ENCODE measurements at regions not wholly inside any gene's neighbourhood (a gene's known extent, or its start where the extent isn't known, plus 50 kb on each side); places are given as distances from the start of the nearest gene placed in this dataset.

- Histone ChIP-seq H3K36me3 (replicated peaks in 1 of 2) (no peaks in the 10 kb centered on the region), H3K4me3 (no peak overlapping the region), H3K9me3 (replicated peaks in 1 of 3) (no peaks in the 10 kb centered on the region), H3K27me3 (no peaks in the 10 kb centered on the region), H3K27ac (no peak overlapping the region), H3K4me1 (replicated peaks in 1 of 2) (peaks cover 8 to 14% of the 10 kb centered on the region in 2 donors)
- intact Hi-C loops (cut with DNase I): no loop called here
- no peak for DNase-seq
- 30 to 45% (median 31%) methylated on average over 4 of the region's 4 CpGs for WGBS, 4 donors
- no peak for TF ChIP-seq POLR2A (IDR thresholded peaks at IDR 0.05)
- TF ChIP-seq, protein P1, sequence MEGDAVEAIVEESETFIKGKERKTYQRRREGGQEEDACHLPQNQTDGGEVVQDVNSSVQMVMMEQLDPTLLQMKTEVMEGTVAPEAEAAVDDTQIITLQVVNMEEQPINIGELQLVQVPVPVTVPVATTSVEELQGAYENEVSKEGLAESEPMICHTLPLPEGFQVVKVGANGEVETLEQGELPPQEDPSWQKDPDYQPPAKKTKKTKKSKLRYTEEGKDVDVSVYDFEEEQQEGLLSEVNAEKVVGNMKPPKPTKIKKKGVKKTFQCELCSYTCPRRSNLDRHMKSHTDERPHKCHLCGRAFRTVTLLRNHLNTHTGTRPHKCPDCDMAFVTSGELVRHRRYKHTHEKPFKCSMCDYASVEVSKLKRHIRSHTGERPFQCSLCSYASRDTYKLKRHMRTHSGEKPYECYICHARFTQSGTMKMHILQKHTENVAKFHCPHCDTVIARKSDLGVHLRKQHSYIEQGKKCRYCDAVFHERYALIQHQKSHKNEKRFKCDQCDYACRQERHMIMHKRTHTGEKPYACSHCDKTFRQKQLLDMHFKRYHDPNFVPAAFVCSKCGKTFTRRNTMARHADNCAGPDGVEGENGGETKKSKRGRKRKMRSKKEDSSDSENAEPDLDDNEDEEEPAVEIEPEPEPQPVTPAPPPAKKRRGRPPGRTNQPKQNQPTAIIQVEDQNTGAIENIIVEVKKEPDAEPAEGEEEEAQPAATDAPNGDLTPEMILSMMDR (IDR thresholded peaks at IDR 0.05): no peak
These were observed 56.4 kb upstream of the USP44 start for GRCh38 chr12:95607642-95608041.

DNA sequence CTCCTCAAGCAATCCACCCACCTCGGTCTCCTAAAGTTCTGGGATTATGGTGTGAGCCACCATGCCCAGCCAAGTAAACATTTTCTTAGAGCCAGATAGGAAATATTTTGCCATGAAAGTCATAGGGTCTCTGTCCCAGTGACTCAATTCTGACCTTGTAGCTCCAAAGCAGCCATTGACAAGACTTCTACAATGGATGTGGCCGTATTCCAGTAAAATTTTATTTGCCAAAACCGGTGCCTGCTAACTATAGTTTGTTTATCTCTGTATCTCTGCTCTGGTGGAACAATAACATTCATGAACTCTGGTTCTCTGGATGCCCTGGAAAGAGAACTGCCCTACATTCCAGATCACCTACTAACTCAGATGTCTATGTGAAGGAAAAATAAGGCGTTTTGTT is 54.6 kb upstream of the USP44 start:
- Histone ChIP-seq H3K36me3 (replicated peaks in 1 of 2) (no peaks in the 10 kb centered on the region), H3K9me3 (replicated peaks in 1 of 3) (no peaks in the 10 kb centered on the region), H3K4me3 (no peak overlapping the region), H3K27me3 (no peaks in the 10 kb centered on the region), H3K4me1 (replicated peaks in 1 of 2) (peaks cover 8 to 14% of the 10 kb centered on the region in 2 donors), H3K27ac (peak overlapping the region in 2 of 5 donors; percentile 1 to 29)
- 22 to 32% (median 26%) methylated on average over 4 of the region's 4 CpGs for WGBS, 4 donors
- peak; percentile 28 to 77 (median 70) for DNase-seq
- intact Hi-C loops (cut with DNase I): no loop called here
- no peak for TF ChIP-seq POLR2A (IDR thresholded peaks at IDR 0.05)
- TF ChIP-seq, protein P1 (IDR thresholded peaks at IDR 0.05): no peak

DNA sequence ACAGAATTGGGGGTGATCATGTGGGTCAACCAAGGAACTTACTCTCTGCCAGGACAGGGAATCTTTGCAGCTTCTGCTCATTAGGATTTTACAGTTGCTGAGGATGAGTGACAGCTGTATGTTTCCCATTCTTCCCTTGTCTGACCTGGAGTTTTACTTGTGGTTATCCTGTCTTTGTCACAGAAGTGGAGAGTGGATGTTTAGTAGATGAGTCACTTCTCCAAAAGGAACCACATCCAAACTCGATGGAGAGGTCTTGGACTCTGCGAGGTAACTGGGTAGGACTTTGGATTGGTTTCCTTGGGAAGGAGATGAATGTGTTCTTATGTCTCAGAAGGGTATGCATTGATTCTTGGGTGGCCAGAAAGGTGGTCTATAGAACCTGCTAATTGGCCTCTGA is 53.8 kb upstream of the USP44 start:
- intact Hi-C loops (cut with DNase I): no loop called here
- H3K36me3 ChIP-seq (replicated peaks in 1 of 2): no peaks in the 10 kb centered on the region
- no peak overlapping the region for H3K4me3 ChIP-seq
- no peak overlapping the region for H3K27ac ChIP-seq
- 18 to 52% (median 39%) methylated on average over 2 of the region's 2 CpGs for WGBS, 4 donors
- H3K27me3 ChIP-seq: no peaks in the 10 kb centered on the region
- H3K4me1 ChIP-seq (replicated peaks in 1 of 2): peaks cover 8 to 14% of the 10 kb centered on the region in 2 donors
- H3K9me3 ChIP-seq (replicated peaks in 1 of 3): no peaks in the 10 kb centered on the region
- TF ChIP-seq, protein P1 (IDR thresholded peaks at IDR 0.05): no peak
- no peak for TF ChIP-seq POLR2A (IDR thresholded peaks at IDR 0.05)
- DNase-seq: no peak

DNA sequence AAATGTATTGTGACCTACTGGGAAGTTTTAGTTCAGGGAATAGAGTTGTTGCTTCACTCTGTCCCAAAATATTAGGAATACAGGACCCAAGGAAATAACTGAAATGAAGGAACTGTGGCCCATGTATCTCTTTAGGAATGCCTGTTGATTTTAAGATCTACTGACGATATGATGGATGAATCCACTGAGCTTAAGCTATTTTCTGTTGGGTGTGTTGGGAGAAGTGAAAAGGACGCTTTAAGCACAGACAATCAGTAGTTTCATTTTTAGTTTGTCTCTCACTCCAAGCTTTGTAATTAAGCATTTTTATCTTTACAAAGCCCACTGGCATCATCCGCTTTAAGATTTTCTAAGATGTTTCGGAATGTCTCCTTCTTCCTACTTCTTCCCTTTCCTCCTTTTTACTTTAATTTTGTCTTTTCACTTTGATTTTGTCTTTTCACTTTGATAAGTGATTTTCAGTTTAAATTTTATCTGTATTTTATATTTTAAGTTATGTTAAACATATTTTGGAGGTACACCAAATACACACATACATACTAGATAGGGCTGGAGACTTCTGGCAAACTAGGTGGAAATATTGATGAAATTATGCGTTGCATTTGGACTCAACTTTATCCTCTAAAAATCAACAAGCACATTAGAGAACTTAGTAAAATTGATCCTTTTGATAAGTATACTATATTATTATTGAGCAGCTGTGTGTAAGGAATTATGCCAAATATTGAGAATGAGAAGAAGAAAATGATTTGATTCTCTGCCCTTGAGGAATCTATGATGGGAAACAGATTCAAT is 52.3 kb upstream of the USP44 start:
- H3K36me3 ChIP-seq (replicated peaks in 1 of 2): no peaks in the 10 kb centered on the region

More for the DNA sequence above, 52.3 kb upstream of the USP44 start:
- Histone ChIP-seq H3K27ac (no peak overlapping the region), H3K27me3 (no peaks in the 10 kb centered on the region), H3K4me1 (replicated peaks in 1 of 2) (peaks cover 8 to 14% of the 10 kb centered on the region in 2 donors), H3K9me3 (replicated peaks in 1 of 3) (no peaks in the 10 kb centered on the region), H3K4me3 (no peak overlapping the region)
- intact Hi-C loops (cut with DNase I): no loop called here
- WGBS, 4 donors: 88 to 93% (median 90%) methylated on average over 5 of the region's 5 CpGs
- no peak for DNase-seq
- no peak for TF ChIP-seq POLR2A (IDR thresholded peaks at IDR 0.05)
- TF ChIP-seq, protein P1 (IDR thresholded peaks at IDR 0.05): no peak

Measured in adrenal gland (tissue), 9 donors.